HepG2 (cell line): ENCODE measurements at regions not wholly inside any gene's neighbourhood (a gene's known extent, or its start where the extent isn't known, plus 50 kb on each side); places are given as distances from the start of the nearest gene placed in this dataset.

Experiments
- FLYWCH1 ChIP-seq: sonication (generic); formaldehyde crosslinking; IDR thresholded peaks from 2 replicates; pipeline ENCODE4 v1.8.1; 2023; ENCODE audit warnings: mild to moderate bottlenecking, missing genetic modification reagents
- GMEB2 ChIP-seq: IDR thresholded peaks from 2 replicates; pipeline ENCODE4 v1.6.1; 2016; ENCODE audit warnings: missing biosample characterization, missing genetic modification reagents, low read depth
- HMGA1 ChIP-seq: sonication (generic); formaldehyde crosslinking; conservative IDR thresholded peaks from 2 replicates; pipeline ENCODE4 v1.4.0; 2020; ENCODE audit warnings: missing genetic modification reagents
- REXO4 ChIP-seq: sonication (generic); formaldehyde crosslinking; IDR thresholded peaks from 2 replicates; pipeline ENCODE4 v1.8.0; 2022; ENCODE audit warnings: missing genetic modification reagents, mild to moderate bottlenecking, borderline replicate concordance
- TF ChIP-seq, protein P1 (sequence below): sonication (generic); formaldehyde crosslinking; IDR thresholded peaks from 2 replicates; pipeline ENCODE4 v1.5.0; 2020; ENCODE audit warnings: mild to moderate bottlenecking, missing genetic modification reagents, borderline replicate concordance
- TF ChIP-seq, protein P2 (sequence below): sonication (generic); formaldehyde crosslinking; IDR thresholded peaks from 2 replicates; pipeline ENCODE4 v1.4.0; 2020; ENCODE audit warnings: missing genetic modification reagents
- TF ChIP-seq, protein P3 (sequence below): sonication (generic); formaldehyde crosslinking; IDR thresholded peaks from 2 replicates; pipeline ENCODE4 v1.8.1; 2022; ENCODE audit warnings: low read depth, mild to moderate bottlenecking, missing genetic modification reagents

DNA sequence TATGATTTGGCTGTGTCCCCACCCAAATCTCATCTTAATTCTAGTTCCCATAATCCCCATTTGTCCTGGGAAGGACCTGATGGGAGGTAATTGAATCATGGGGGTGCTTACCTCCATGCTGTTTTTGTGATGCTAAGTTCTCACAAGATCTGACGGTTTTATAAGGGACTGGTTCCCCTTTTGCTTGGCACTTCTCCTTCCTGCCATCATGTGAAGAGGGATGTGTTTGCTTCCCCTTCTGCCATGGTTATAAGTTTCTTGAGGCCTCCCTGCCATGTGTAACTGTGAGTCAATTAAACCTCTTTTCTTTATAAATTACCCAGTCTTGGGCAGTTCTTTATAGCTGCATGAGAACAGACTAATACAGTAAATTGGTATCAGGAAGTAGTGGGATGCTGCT is 114.1 kb downstream of the ZNF648 start (continued):
- TF ChIP-seq GMEB2 (CRISPR knock-in tag) (no peak), HMGA1 (no peak), FLYWCH1 (CRISPR knock-in tag) (no peak), REXO4 (CRISPR knock-in tag) (no peak)
- TF ChIP-seq, protein P1, sequence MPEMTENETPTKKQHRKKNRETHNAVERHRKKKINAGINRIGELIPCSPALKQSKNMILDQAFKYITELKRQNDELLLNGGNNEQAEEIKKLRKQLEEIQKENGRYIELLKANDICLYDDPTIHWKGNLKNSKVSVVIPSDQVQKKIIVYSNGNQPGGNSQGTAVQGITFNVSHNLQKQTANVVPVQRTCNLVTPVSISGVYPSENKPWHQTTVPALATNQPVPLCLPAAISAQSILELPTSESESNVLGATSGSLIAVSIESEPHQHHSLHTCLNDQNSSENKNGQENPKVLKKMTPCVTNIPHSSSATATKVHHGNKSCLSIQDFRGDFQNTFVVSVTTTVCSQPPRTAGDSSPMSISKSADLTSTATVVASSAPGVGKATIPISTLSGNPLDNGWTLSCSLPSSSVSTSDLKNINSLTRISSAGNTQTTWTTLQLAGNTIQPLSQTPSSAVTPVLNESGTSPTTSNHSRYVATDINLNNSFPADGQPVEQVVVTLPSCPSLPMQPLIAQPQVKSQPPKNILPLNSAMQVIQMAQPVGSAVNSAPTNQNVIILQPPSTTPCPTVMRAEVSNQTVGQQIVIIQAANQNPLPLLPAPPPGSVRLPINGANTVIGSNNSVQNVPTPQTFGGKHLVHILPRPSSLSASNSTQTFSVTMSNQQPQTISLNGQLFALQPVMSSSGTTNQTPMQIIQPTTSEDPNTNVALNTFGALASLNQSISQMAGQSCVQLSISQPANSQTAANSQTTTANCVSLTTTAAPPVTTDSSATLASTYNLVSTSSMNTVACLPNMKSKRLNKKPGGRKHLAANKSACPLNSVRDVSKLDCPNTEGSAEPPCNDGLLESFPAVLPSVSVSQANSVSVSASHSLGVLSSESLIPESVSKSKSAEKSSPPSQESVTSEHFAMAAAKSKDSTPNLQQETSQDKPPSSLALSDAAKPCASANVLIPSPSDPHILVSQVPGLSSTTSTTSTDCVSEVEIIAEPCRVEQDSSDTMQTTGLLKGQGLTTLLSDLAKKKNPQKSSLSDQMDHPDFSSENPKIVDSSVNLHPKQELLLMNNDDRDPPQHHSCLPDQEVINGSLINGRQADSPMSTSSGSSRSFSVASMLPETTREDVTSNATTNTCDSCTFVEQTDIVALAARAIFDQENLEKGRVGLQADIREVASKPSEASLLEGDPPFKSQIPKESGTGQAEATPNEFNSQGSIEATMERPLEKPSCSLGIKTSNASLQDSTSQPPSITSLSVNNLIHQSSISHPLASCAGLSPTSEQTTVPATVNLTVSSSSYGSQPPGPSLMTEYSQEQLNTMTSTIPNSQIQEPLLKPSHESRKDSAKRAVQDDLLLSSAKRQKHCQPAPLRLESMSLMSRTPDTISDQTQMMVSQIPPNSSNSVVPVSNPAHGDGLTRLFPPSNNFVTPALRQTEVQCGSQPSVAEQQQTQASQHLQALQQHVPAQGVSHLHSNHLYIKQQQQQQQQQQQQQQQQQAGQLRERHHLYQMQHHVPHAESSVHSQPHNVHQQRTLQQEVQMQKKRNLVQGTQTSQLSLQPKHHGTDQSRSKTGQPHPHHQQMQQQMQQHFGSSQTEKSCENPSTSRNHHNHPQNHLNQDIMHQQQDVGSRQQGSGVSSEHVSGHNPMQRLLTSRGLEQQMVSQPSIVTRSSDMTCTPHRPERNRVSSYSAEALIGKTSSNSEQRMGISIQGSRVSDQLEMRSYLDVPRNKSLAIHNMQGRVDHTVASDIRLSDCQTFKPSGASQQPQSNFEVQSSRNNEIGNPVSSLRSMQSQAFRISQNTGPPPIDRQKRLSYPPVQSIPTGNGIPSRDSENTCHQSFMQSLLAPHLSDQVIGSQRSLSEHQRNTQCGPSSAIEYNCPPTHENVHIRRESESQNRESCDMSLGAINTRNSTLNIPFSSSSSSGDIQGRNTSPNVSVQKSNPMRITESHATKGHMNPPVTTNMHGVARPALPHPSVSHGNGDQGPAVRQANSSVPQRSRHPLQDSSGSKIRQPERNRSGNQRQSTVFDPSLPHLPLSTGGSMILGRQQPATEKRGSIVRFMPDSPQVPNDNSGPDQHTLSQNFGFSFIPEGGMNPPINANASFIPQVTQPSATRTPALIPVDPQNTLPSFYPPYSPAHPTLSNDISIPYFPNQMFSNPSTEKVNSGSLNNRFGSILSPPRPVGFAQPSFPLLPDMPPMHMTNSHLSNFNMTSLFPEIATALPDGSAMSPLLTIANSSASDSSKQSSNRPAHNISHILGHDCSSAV (CRISPR knock-in tag) = no peak
- TF ChIP-seq, protein P2, sequence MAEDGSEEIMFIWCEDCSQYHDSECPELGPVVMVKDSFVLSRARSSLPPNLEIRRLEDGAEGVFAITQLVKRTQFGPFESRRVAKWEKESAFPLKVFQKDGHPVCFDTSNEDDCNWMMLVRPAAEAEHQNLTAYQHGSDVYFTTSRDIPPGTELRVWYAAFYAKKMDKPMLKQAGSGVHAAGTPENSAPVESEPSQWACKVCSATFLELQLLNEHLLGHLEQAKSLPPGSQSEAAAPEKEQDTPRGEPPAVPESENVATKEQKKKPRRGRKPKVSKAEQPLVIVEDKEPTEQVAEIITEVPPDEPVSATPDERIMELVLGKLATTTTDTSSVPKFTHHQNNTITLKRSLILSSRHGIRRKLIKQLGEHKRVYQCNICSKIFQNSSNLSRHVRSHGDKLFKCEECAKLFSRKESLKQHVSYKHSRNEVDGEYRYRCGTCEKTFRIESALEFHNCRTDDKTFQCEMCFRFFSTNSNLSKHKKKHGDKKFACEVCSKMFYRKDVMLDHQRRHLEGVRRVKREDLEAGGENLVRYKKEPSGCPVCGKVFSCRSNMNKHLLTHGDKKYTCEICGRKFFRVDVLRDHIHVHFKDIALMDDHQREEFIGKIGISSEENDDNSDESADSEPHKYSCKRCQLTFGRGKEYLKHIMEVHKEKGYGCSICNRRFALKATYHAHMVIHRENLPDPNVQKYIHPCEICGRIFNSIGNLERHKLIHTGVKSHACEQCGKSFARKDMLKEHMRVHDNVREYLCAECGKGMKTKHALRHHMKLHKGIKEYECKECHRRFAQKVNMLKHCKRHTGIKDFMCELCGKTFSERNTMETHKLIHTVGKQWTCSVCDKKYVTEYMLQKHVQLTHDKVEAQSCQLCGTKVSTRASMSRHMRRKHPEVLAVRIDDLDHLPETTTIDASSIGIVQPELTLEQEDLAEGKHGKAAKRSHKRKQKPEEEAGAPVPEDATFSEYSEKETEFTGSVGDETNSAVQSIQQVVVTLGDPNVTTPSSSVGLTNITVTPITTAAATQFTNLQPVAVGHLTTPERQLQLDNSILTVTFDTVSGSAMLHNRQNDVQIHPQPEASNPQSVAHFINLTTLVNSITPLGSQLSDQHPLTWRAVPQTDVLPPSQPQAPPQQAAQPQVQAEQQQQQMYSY = no peak
- TF ChIP-seq, protein P3, sequence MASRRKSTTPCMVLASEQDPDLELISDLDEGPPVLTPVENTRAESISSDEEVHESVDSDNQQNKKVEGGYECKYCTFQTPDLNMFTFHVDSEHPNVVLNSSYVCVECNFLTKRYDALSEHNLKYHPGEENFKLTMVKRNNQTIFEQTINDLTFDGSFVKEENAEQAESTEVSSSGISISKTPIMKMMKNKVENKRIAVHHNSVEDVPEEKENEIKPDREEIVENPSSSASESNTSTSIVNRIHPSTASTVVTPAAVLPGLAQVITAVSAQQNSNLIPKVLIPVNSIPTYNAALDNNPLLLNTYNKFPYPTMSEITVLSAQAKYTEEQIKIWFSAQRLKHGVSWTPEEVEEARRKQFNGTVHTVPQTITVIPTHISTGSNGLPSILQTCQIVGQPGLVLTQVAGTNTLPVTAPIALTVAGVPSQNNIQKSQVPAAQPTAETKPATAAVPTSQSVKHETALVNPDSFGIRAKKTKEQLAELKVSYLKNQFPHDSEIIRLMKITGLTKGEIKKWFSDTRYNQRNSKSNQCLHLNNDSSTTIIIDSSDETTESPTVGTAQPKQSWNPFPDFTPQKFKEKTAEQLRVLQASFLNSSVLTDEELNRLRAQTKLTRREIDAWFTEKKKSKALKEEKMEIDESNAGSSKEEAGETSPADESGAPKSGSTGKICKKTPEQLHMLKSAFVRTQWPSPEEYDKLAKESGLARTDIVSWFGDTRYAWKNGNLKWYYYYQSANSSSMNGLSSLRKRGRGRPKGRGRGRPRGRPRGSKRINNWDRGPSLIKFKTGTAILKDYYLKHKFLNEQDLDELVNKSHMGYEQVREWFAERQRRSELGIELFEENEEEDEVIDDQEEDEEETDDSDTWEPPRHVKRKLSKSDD = no peak
